IgD-negative memory B cell (primary cell): ENCODE measurements at regions not wholly inside any gene's neighbourhood (a gene's known extent, or its start where the extent isn't known, plus 50 kb on each side); places are given as distances from the start of the nearest gene placed in this dataset.

Experiments used
- H3K27ac Mint-ChIP-seq, 3 donors: one replicate each; pipeline ENCODE4 v1.8.0; 2020 to 2022; ENCODE audit warnings: mild to moderate bottlenecking in 3 of 3, mixed read lengths in 3 of 3, moderate library complexity in 1 of 3
- H3K27me3 Mint-ChIP-seq: one replicate; pipeline ENCODE4 v1.8.0; 2021; ENCODE audit warnings: mixed read lengths
- H3K36me3 Mint-ChIP-seq: one replicate; pipeline ENCODE4 v1.8.0; 2020; ENCODE audit warnings: mild to moderate bottlenecking, mixed read lengths
- H3K4me1 Mint-ChIP-seq, 3 donors: one replicate each; pipeline ENCODE4 v1.8.0; 2020 to 2022; ENCODE audit warnings: mixed read lengths in 3 of 3, mild to moderate bottlenecking in 1 of 3
- H3K4me3 Mint-ChIP-seq, 4 donors: one replicate each; pipeline ENCODE4 v1.8.0; 2020 to 2022; ENCODE audit warnings: mild to moderate bottlenecking in 4 of 4, mixed read lengths in 4 of 4, moderate library complexity in 3 of 4
- H3K9me3 Mint-ChIP-seq, 3 donors: one replicate each; pipeline ENCODE4 v1.8.0; 2020 to 2021; ENCODE audit warnings: mixed read lengths in 3 of 3, mild to moderate bottlenecking in 1 of 3

- H3K27me3 Mint-ChIP-seq, result peaks cover 10% of the 10 kb centered on the region
- peaks cover 0 to 2% (median 1%) of the 10 kb centered on the region in 3 donors for H3K4me1 Mint-ChIP-seq
- no peak overlapping the region for H3K27ac Mint-ChIP-seq
- H3K9me3 Mint-ChIP-seq, result peaks cover 0 to 4% (median under 1%) of the 10 kb centered on the region in 3 donors
- H3K36me3 Mint-ChIP-seq, result no peaks in the 10 kb centered on the region
- H3K4me3 Mint-ChIP-seq, result no peak overlapping the region
These were observed 107.5 kb upstream of the SERPINE2 start for GRCh38 chr2:224146356-224147160.

GRCh38 chr2:224145751-224146355, 106.8 kb upstream of the SERPINE2 start:
- Mint-ChIP-seq H3K36me3 (no peaks in the 10 kb centered on the region), H3K4me3 (no peak overlapping the region), H3K27me3 (peaks cover 10% of the 10 kb centered on the region), H3K9me3 (peaks cover 0 to 3% (median 0%) of the 10 kb centered on the region in 3 donors), H3K27ac (no peak overlapping the region), H3K4me1 (peaks cover 0 to 2% (median 1%) of the 10 kb centered on the region in 3 donors)

GRCh38 chr2:224143526-224143925, 104.4 kb upstream of the SERPINE2 start:
- H3K9me3 Mint-ChIP-seq, result no peaks in the 10 kb centered on the region
- no peaks in the 10 kb centered on the region for H3K36me3 Mint-ChIP-seq
- H3K4me3 Mint-ChIP-seq, result no peak overlapping the region
- peaks cover 10% of the 10 kb centered on the region for H3K27me3 Mint-ChIP-seq
- H3K27ac Mint-ChIP-seq, result no peak overlapping the region
- H3K4me1 Mint-ChIP-seq, result no peaks in the 10 kb centered on the region

- no peak overlapping the region for H3K27ac Mint-ChIP-seq
- H3K36me3 Mint-ChIP-seq, result no peaks in the 10 kb centered on the region
- no peaks in the 10 kb centered on the region for H3K9me3 Mint-ChIP-seq
- H3K4me3 Mint-ChIP-seq, result no peak overlapping the region
- peaks cover 11% of the 10 kb centered on the region for H3K27me3 Mint-ChIP-seq
- no peaks in the 10 kb centered on the region for H3K4me1 Mint-ChIP-seq
These were observed 103.6 kb upstream of the SERPINE2 start for GRCh38 chr2:224142397-224143312.

- H3K4me1 Mint-ChIP-seq, result no peaks in the 10 kb centered on the region
- no peaks in the 10 kb centered on the region for H3K36me3 Mint-ChIP-seq
- H3K27me3 Mint-ChIP-seq, result peaks cover 8% of the 10 kb centered on the region
- no peak overlapping the region for H3K27ac Mint-ChIP-seq
- H3K9me3 Mint-ChIP-seq, result peaks cover 0 to 1% (median 0%) of the 10 kb centered on the region in 3 donors
- H3K4me3 Mint-ChIP-seq, result no peak overlapping the region
These were observed 102.2 kb upstream of the SERPINE2 start for GRCh38 chr2:224141304-224141703.

GRCh38 chr2:224137208-224137607, 98.1 kb upstream of the SERPINE2 start:
- Mint-ChIP-seq H3K36me3 (peaks cover under 1% of the 10 kb centered on the region), H3K4me1 (no peaks in the 10 kb centered on the region), H3K4me3 (no peak overlapping the region), H3K27me3 (peaks cover 4% of the 10 kb centered on the region), H3K9me3 (peaks cover 0 to 1% (median 0%) of the 10 kb centered on the region in 3 donors), H3K27ac (no peak overlapping the region)

GRCh38 chr2:224136396-224136795, 97.3 kb upstream of the SERPINE2 start:
- Mint-ChIP-seq H3K9me3 (peaks cover 0 to 1% (median 0%) of the 10 kb centered on the region in 3 donors), H3K27ac (no peak overlapping the region), H3K4me1 (no peaks in the 10 kb centered on the region), H3K36me3 (peaks cover 2% of the 10 kb centered on the region), H3K4me3 (no peak overlapping the region), H3K27me3 (peaks cover 3% of the 10 kb centered on the region)

- Mint-ChIP-seq H3K9me3 (peaks cover 0 to 1% (median 0%) of the 10 kb centered on the region in 3 donors), H3K27me3 (peaks cover 3% of the 10 kb centered on the region), H3K4me1 (no peaks in the 10 kb centered on the region), H3K27ac (no peak overlapping the region), H3K4me3 (no peak overlapping the region), H3K36me3 (peaks cover 2% of the 10 kb centered on the region)
These were observed 96.8 kb upstream of the SERPINE2 start for GRCh38 chr2:224135881-224136280.

- Mint-ChIP-seq H3K4me3 (no peak overlapping the region), H3K36me3 (peaks cover 2% of the 10 kb centered on the region), H3K27ac (no peak overlapping the region), H3K4me1 (no peaks in the 10 kb centered on the region), H3K27me3 (peaks cover 11% of the 10 kb centered on the region), H3K9me3 (peaks cover 0 to 1% (median 0%) of the 10 kb centered on the region in 3 donors)
These were observed 95.1 kb upstream of the SERPINE2 start for GRCh38 chr2:224134003-224134734.

- Mint-ChIP-seq H3K9me3 (peaks cover 0 to 1% (median 0%) of the 10 kb centered on the region in 3 donors), H3K36me3 (peaks cover 2% of the 10 kb centered on the region), H3K4me1 (no peaks in the 10 kb centered on the region), H3K4me3 (no peak overlapping the region), H3K27me3 (peaks cover 11% of the 10 kb centered on the region), H3K27ac (no peak overlapping the region)
These were observed 94.3 kb upstream of the SERPINE2 start for GRCh38 chr2:224133387-224133786.

GRCh38 chr2:224127871-224128501, 88.9 kb upstream of the SERPINE2 start:
- peaks cover 0 to 2% (median 0%) of the 10 kb centered on the region in 3 donors for H3K4me1 Mint-ChIP-seq
- H3K27me3 Mint-ChIP-seq, result peaks cover 8% of the 10 kb centered on the region
- peaks cover 0 to 5% (median 4%) of the 10 kb centered on the region in 3 donors for H3K9me3 Mint-ChIP-seq
- no peak overlapping the region for H3K4me3 Mint-ChIP-seq
- H3K27ac Mint-ChIP-seq, result no peak overlapping the region
- H3K36me3 Mint-ChIP-seq, result peaks cover 2% of the 10 kb centered on the region

GRCh38 chr2:224126440-224126839, 87.4 kb upstream of the SERPINE2 start:
- Mint-ChIP-seq H3K9me3 (peaks cover under 1 to 10% (median 4%) of the 10 kb centered on the region in 3 donors), H3K36me3 (no peaks in the 10 kb centered on the region), H3K4me1 (peaks cover 0 to 2% (median 0%) of the 10 kb centered on the region in 3 donors), H3K27me3 (peaks cover 8% of the 10 kb centered on the region), H3K27ac (no peak overlapping the region), H3K4me3 (no peak overlapping the region)

- no peaks in the 10 kb centered on the region for H3K36me3 Mint-ChIP-seq
- H3K4me3 Mint-ChIP-seq, result no peak overlapping the region
- H3K9me3 Mint-ChIP-seq, result peaks cover 3 to 12% (median 4%) of the 10 kb centered on the region in 3 donors
- H3K4me1 Mint-ChIP-seq, result peaks cover 0 to 2% (median 0%) of the 10 kb centered on the region in 3 donors
- H3K27me3 Mint-ChIP-seq, result peaks cover 8% of the 10 kb centered on the region
- no peak overlapping the region for H3K27ac Mint-ChIP-seq
These were observed 86.9 kb upstream of the SERPINE2 start for GRCh38 chr2:224126003-224126402.

GRCh38 chr2:224122542-224122941, 83.5 kb upstream of the SERPINE2 start:
- no peak overlapping the region for H3K27ac Mint-ChIP-seq
- H3K27me3 Mint-ChIP-seq, result no peaks in the 10 kb centered on the region
- no peak overlapping the region for H3K4me3 Mint-ChIP-seq
- H3K9me3 Mint-ChIP-seq, result peaks cover 9 to 18% (median 17%) of the 10 kb centered on the region in 3 donors
- H3K4me1 Mint-ChIP-seq, result no peaks in the 10 kb centered on the region
- no peaks in the 10 kb centered on the region for H3K36me3 Mint-ChIP-seq
